ENCODE measurements at regions not wholly inside any gene's neighbourhood (a gene's known extent, or its start where the extent isn't known, plus 50 kb on each side); places are given as distances from the start of the nearest gene placed in this dataset.

DNA sequence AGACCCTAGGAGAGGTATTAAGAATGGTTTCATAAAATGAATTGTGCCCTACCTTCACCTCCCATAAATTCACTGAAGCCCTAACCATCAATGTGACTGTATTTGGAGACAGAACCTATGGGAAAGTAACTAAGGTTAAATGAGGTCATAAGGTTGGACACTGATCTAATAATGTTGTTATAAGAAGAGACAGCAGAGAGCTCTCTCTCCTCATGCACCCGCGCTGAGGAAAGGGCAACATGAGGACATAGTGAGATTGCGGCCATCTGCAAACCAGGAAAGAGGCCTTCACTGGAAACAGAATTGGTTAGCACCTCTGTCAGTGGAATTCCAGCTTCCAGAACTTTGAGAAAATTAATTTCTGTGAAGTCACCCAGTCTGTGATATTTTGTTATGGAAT lies 1396.1 kb upstream of the MIR17HG start:
- H2BK5ac ChIP-seq (ENCODE audit: low read depth, low read length, poor library complexity), result no peak overlapping the region
- no peaks in the 10 kb centered on the region for H3K4me1 ChIP-seq (ENCODE audit: control insufficient read depth in 1 of 2, insufficient read depth in 2 of 2, low read length in 2 of 2)
- H3K4ac ChIP-seq (ENCODE audit: low read depth, low read length), result no peak overlapping the region
- no peak overlapping the region for H2AK5ac ChIP-seq (ENCODE audit: low read length)
- no peak overlapping the region for H3K9ac ChIP-seq (ENCODE audit: low read length)
- no peak overlapping the region for H4K12ac ChIP-seq (ENCODE audit: low read depth, low read length)
- no peaks in the 10 kb centered on the region for H3K36me3 ChIP-seq (ENCODE audit: control insufficient read depth in 1 of 2, insufficient read depth in 2 of 2, low read length in 2 of 2)
- H3K14ac ChIP-seq (ENCODE audit: low read length), result no peak overlapping the region
- no peak overlapping the region for H4K91ac ChIP-seq (ENCODE audit: low read depth, low read length)
- no peak overlapping the region for H3K23ac ChIP-seq (ENCODE audit: low read length)
- DNase-seq, result no peak
- H3K18ac ChIP-seq (ENCODE audit: low read length), result no peak overlapping the region
- H3K4me3 ChIP-seq (ENCODE audit: low read depth, low read length), result no peak overlapping the region
- H3K79me2 ChIP-seq (ENCODE audit: control insufficient read depth, insufficient read depth, low read length, poor library complexity), result no peaks in the 10 kb centered on the region
- no peak overlapping the region for H3K4me2 ChIP-seq (ENCODE audit: low read length)
- H3K27me3 ChIP-seq (ENCODE audit: insufficient read depth, low read length), result no peaks in the 10 kb centered on the region
- WGBS (ENCODE audit: extremely low coverage, insufficient coverage, insufficient read length), result no CpG with 5 or more reads among the region's 3 CpGs
- H2BK12ac ChIP-seq (ENCODE audit: low read length), result no peak overlapping the region
- H2BK120ac ChIP-seq (ENCODE audit: insufficient read depth, low read length, poor library complexity), result no peak overlapping the region
- no peaks in the 10 kb centered on the region for H3K79me1 ChIP-seq (ENCODE audit: low read length)
- H3K27ac ChIP-seq (ENCODE audit: low read depth, low read length), result no peak overlapping the region
- H2AFZ ChIP-seq (ENCODE audit: insufficient read depth, low read length, poor library complexity), result no peak overlapping the region
- H3K9me3 ChIP-seq (ENCODE audit: insufficient read depth, low read depth, low read length), result no peaks in the 10 kb centered on the region
- no peak overlapping the region for H4K8ac ChIP-seq (ENCODE audit: low read depth, low read length)

DNA sequence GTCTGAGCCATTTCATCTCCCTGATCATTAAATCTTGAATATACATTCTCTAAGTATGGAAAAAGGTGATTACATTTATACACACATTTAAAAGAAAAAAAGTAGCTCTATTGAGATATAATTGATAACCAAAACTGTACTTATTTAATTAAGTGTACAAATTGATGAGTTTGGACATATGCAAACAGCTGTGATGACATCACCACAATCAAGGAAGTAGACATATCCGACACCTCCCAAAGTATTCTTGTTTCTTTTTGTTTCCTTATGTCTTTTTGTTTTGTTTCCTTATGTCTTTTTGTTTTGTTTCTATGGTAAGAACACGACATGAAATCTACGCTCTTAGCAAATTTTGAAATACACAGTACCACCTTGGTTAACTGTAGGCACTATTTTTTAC lies 1393.9 kb upstream of the MIR17HG start:
- Histone ChIP-seq H3K79me1 (ENCODE audit: low read length) (no peaks in the 10 kb centered on the region), H2BK120ac (ENCODE audit: insufficient read depth, low read length, poor library complexity) (no peak overlapping the region), H3K27me3 (ENCODE audit: insufficient read depth, low read length) (no peaks in the 10 kb centered on the region), H4K8ac (ENCODE audit: low read depth, low read length) (no peak overlapping the region), H3K14ac (ENCODE audit: low read length) (no peak overlapping the region), H4K12ac (ENCODE audit: low read depth, low read length) (no peak overlapping the region), H2BK5ac (ENCODE audit: low read depth, low read length, poor library complexity) (no peak overlapping the region), H2AFZ (ENCODE audit: insufficient read depth, low read length, poor library complexity) (no peak overlapping the region), H3K27ac (ENCODE audit: low read depth, low read length) (no peak overlapping the region), H3K4me1 (ENCODE audit: control insufficient read depth in 1 of 2, insufficient read depth in 2 of 2, low read length in 2 of 2) (no peaks in the 10 kb centered on the region), H3K23ac (ENCODE audit: low read length) (no peak overlapping the region), H3K4me2 (ENCODE audit: low read length) (no peak overlapping the region), H3K9ac (ENCODE audit: low read length) (no peak overlapping the region), H3K36me3 (ENCODE audit: control insufficient read depth in 1 of 2, insufficient read depth in 2 of 2, low read length in 2 of 2) (no peaks in the 10 kb centered on the region), H3K4ac (ENCODE audit: low read depth, low read length) (no peak overlapping the region), H3K9me3 (ENCODE audit: insufficient read depth, low read depth, low read length) (no peaks in the 10 kb centered on the region), H3K4me3 (ENCODE audit: low read depth, low read length) (no peak overlapping the region), H2BK12ac (ENCODE audit: low read length) (no peak overlapping the region), H4K91ac (ENCODE audit: low read depth, low read length) (no peak overlapping the region), H3K18ac (ENCODE audit: low read length) (no peak overlapping the region), H2AK5ac (ENCODE audit: low read length) (no peak overlapping the region), H3K79me2 (ENCODE audit: control insufficient read depth, insufficient read depth, low read length, poor library complexity) (no peaks in the 10 kb centered on the region)
- no peak for DNase-seq
- WGBS (ENCODE audit: extremely low coverage, insufficient coverage, insufficient read length), result no CpG with 5 or more reads among the region's 3 CpGs

DNA sequence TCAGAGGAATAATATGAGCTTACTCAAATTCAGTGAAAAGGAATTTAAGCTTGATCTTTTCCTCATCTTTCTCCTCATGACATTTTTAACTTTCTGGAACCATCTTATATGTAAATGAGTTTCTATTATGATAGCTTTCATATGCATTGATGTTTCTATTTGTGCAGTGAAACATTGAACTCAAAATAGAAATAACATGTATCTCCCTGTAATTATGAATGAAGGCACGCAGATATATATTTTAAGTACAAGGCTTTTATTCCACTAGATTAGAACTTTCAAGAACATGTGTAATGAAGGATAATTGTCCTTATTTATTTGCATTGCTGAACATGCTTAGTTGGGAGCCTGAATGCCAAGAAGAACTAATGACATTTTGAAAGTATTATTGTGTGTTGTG lies 1391.7 kb upstream of the MIR17HG start:
- no peak overlapping the region for H3K14ac ChIP-seq (ENCODE audit: low read length)
- H3K79me1 ChIP-seq (ENCODE audit: low read length), result no peaks in the 10 kb centered on the region
- H2AK5ac ChIP-seq (ENCODE audit: low read length), result no peak overlapping the region
- no peak overlapping the region for H4K8ac ChIP-seq (ENCODE audit: low read depth, low read length)
- no peak overlapping the region for H3K4me2 ChIP-seq (ENCODE audit: low read length)
- H4K12ac ChIP-seq (ENCODE audit: low read depth, low read length), result no peak overlapping the region
- H3K36me3 ChIP-seq (ENCODE audit: control insufficient read depth in 1 of 2, insufficient read depth in 2 of 2, low read length in 2 of 2), result no peaks in the 10 kb centered on the region
- no peak overlapping the region for H3K9ac ChIP-seq (ENCODE audit: low read length)
- H2BK12ac ChIP-seq (ENCODE audit: low read length), result no peak overlapping the region
- H3K27ac ChIP-seq (ENCODE audit: low read depth, low read length), result no peak overlapping the region
- H3K79me2 ChIP-seq (ENCODE audit: control insufficient read depth, insufficient read depth, low read length, poor library complexity), result no peaks in the 10 kb centered on the region
- H3K4ac ChIP-seq (ENCODE audit: low read depth, low read length), result no peak overlapping the region
- H3K9me3 ChIP-seq (ENCODE audit: insufficient read depth, low read depth, low read length), result no peaks in the 10 kb centered on the region
- H2BK120ac ChIP-seq (ENCODE audit: insufficient read depth, low read length, poor library complexity), result no peak overlapping the region
- no peak overlapping the region for H3K18ac ChIP-seq (ENCODE audit: low read length)
- no peaks in the 10 kb centered on the region for H3K27me3 ChIP-seq (ENCODE audit: insufficient read depth, low read length)
- no peak overlapping the region for H2AFZ ChIP-seq (ENCODE audit: insufficient read depth, low read length, poor library complexity)
- WGBS (ENCODE audit: extremely low coverage, insufficient coverage, insufficient read length), result no CpG with 5 or more reads among the region's 1 CpG
- no peaks in the 10 kb centered on the region for H3K4me1 ChIP-seq (ENCODE audit: control insufficient read depth in 1 of 2, insufficient read depth in 2 of 2, low read length in 2 of 2)
- no peak overlapping the region for H3K23ac ChIP-seq (ENCODE audit: low read length)
- no peak overlapping the region for H4K91ac ChIP-seq (ENCODE audit: low read depth, low read length)
- no peak for DNase-seq
- no peak overlapping the region for H2BK5ac ChIP-seq (ENCODE audit: low read depth, low read length, poor library complexity)
- H3K4me3 ChIP-seq (ENCODE audit: low read depth, low read length), result no peak overlapping the region

DNA sequence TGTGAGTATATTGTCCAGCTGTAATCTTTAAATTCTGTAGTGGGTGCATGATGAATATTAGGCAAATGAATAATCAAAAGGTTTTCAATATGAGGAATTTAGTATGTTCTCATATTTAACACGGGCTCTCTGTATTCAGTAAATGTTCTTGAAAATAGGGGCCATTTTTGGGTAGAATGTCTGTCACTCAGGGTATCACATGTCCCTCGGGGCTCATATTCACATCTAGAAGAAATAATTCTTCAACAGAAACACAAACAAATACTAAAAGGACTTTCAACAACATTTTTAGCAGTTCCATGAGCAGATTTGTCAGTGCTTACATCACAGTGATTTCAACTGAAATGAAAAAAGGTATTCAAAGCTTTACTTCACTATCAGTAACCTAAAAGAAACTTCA lies 1388.4 kb upstream of the MIR17HG start:
- Histone ChIP-seq H3K27me3 (ENCODE audit: insufficient read depth, low read length) (no peaks in the 10 kb centered on the region), H2AK5ac (ENCODE audit: low read length) (no peak overlapping the region), H3K36me3 (ENCODE audit: control insufficient read depth in 1 of 2, insufficient read depth in 2 of 2, low read length in 2 of 2) (no peaks in the 10 kb centered on the region), H2BK12ac (ENCODE audit: low read length) (no peak overlapping the region), H3K14ac (ENCODE audit: low read length) (no peak overlapping the region), H3K27ac (ENCODE audit: low read depth, low read length) (no peak overlapping the region), H3K18ac (ENCODE audit: low read length) (no peak overlapping the region), H3K79me1 (ENCODE audit: low read length) (no peaks in the 10 kb centered on the region), H3K4me1 (ENCODE audit: control insufficient read depth in 1 of 2, insufficient read depth in 2 of 2, low read length in 2 of 2) (no peaks in the 10 kb centered on the region), H2BK120ac (ENCODE audit: insufficient read depth, low read length, poor library complexity) (no peak overlapping the region), H3K4me3 (ENCODE audit: low read depth, low read length) (no peak overlapping the region), H3K23ac (ENCODE audit: low read length) (no peak overlapping the region), H4K12ac (ENCODE audit: low read depth, low read length) (no peak overlapping the region), H2AFZ (ENCODE audit: insufficient read depth, low read length, poor library complexity) (no peak overlapping the region), H3K4ac (ENCODE audit: low read depth, low read length) (no peak overlapping the region), H4K91ac (ENCODE audit: low read depth, low read length) (no peak overlapping the region), H4K8ac (ENCODE audit: low read depth, low read length) (no peak overlapping the region), H2BK5ac (ENCODE audit: low read depth, low read length, poor library complexity) (no peak overlapping the region), H3K4me2 (ENCODE audit: low read length) (no peak overlapping the region), H3K9me3 (ENCODE audit: insufficient read depth, low read depth, low read length) (no peaks in the 10 kb centered on the region), H3K9ac (ENCODE audit: low read length) (no peak overlapping the region), H3K79me2 (ENCODE audit: control insufficient read depth, insufficient read depth, low read length, poor library complexity) (no peaks in the 10 kb centered on the region)
- WGBS (ENCODE audit: extremely low coverage, insufficient coverage, insufficient read length), result no CpG with 5 or more reads among the region's 2 CpGs
- DNase-seq, result no peak

Data from trophoblast cell (in vitro differentiated cells and primary cell).